Body of pancreas (tissue), 4 donors: ENCODE measurements at regions not wholly inside any gene's neighbourhood (a gene's known extent, or its start where the extent isn't known, plus 50 kb on each side); places are given as distances from the start of the nearest gene placed in this dataset.

Experiments
- CTCF ChIP-seq, 7 experiments: fragments of 450-650 bp in 4 of 7; fragments of 200-600 bp in 3 of 7; sonication (generic) in 3 of 7; IDR thresholded peaks; one replicate each; pipeline ENCODE4 v1.5.1; 2016 to 2019; ENCODE audit warnings: antibody characterized with exemption in 7 of 7
- POLR2A ChIP-seq, 3 donors: fragments of 450-650 bp; IDR thresholded peaks; one replicate each; pipeline ENCODE4 v1.6.1; 2016; ENCODE audit warnings: antibody characterized with exemption in 3 of 3, mild to moderate bottlenecking in 2 of 3

- TF ChIP-seq CTCF (IDR thresholded peaks at IDR 0.05) (no peak), POLR2A (IDR thresholded peaks at IDR 0.05) (no peak)
Measured at GRCh38 chr12:92233346-92234015, 87.8 kb upstream of the BTG1 start.
